ENCODE measurements at regions not wholly inside any gene's neighbourhood (a gene's known extent, or its start where the extent isn't known, plus 50 kb on each side); places are given as distances from the start of the nearest gene placed in this dataset.

GRCh38 chr7:96416599-96416998, 94.7 kb upstream of the SLC25A13 start (continued):
- peak in 1 of 2 donors; percentile 25 for TF ChIP-seq JUND (IDR thresholded peaks at IDR 0.05)
- TF ChIP-seq RAD21 (IDR thresholded peaks at IDR 0.05) = peak; percentile 56 to 68
- peak; percentile 21 for TF ChIP-seq ZBTB33 (IDR thresholded peaks at IDR 0.05)
- TF ChIP-seq TAF1 (conservative IDR thresholded peaks at IDR 0.05) = no peak
- peak; percentile 58 for TF ChIP-seq YY1 (IDR thresholded peaks at IDR 0.05)
- no peak for TF ChIP-seq HNF4G (IDR thresholded peaks at IDR 0.05)
- no peak for TF ChIP-seq EGR1 (IDR thresholded peaks at IDR 0.05; ENCODE audit: low read depth in 2 of 2)
- TF ChIP-seq FOXA1 (IDR thresholded peaks at IDR 0.05) = no peak

GRCh38 chr7:96416116-96416515, 94.2 kb upstream of the SLC25A13 start:
- no peak overlapping the region for H3K9ac ChIP-seq (ENCODE audit: low read depth in 1 of 2, low read length in 2 of 2)
- H3K36me3 ChIP-seq (ENCODE audit: control insufficient read depth in 4 of 4, insufficient read depth in 3 of 4, low read depth in 1 of 4, low read length in 3 of 4) = no peaks in the 10 kb centered on the region
- TF ChIP-seq ZBTB33 (IDR thresholded peaks at IDR 0.05) (no peak), GABPA (IDR thresholded peaks at IDR 0.05 in 1 of 2, conservative IDR thresholded peaks at IDR 0.05 in 1 of 2) (no peak)
- no peaks in the 10 kb centered on the region for H3K9me3 ChIP-seq (ENCODE audit: control insufficient read depth in 4 of 4, low read length in 3 of 4)
- no peak overlapping the region for H3K4me3 ChIP-seq (ENCODE audit: low read depth in 1 of 3, low read length in 3 of 3)
- no peak for DNase-seq (ENCODE audit: low spot score)
- peaks cover 4 to 28% (median 25%) of the 10 kb centered on the region in 4 donors for H3K4me1 ChIP-seq (ENCODE audit: control insufficient read depth in 4 of 4, insufficient read depth in 4 of 4, low read length in 3 of 4)
- H3K27ac ChIP-seq (ENCODE audit: low read depth in 1 of 2, low read length in 2 of 2) = peak overlapping the region; percentile 56 to 57
- no peaks in the 10 kb centered on the region for H3K27me3 ChIP-seq (ENCODE audit: control insufficient read depth in 4 of 4, insufficient read depth in 4 of 4, low read length in 3 of 4)
- 46% methylated on average over 3 of the region's 3 CpGs for WGBS

- Histone ChIP-seq H3K27me3 (ENCODE audit: control insufficient read depth in 4 of 4, insufficient read depth in 4 of 4, low read length in 3 of 4) (no peaks in the 10 kb centered on the region), H3K9ac (ENCODE audit: low read depth in 1 of 2, low read length in 2 of 2) (no peak overlapping the region), H3K36me3 (ENCODE audit: control insufficient read depth in 4 of 4, insufficient read depth in 3 of 4, low read depth in 1 of 4, low read length in 3 of 4) (no peaks in the 10 kb centered on the region), H3K27ac (ENCODE audit: low read depth in 1 of 2, low read length in 2 of 2) (peak overlapping the region; percentile 57 to 70), H3K4me1 (ENCODE audit: control insufficient read depth in 4 of 4, insufficient read depth in 4 of 4, low read length in 3 of 4) (peaks cover 4 to 28% (median 25%) of the 10 kb centered on the region in 4 donors), H3K9me3 (ENCODE audit: control insufficient read depth in 4 of 4, low read length in 3 of 4) (no peaks in the 10 kb centered on the region), H3K4me3 (ENCODE audit: low read depth in 1 of 3, low read length in 3 of 3) (no peak overlapping the region)
- peak; percentile 40 for DNase-seq (ENCODE audit: low spot score)
- 40% methylated on average over 3 of the region's 3 CpGs for WGBS
- TF ChIP-seq SP1 (IDR thresholded peaks at IDR 0.05) (peak; percentile 98), JUND (IDR thresholded peaks at IDR 0.05) (peak; percentile 36 to 61), EGR1 (IDR thresholded peaks at IDR 0.05; ENCODE audit: low read depth in 2 of 2) (peak in 1 of 2 donors; percentile 43), HNF4G (IDR thresholded peaks at IDR 0.05) (peak; percentile 87), YY1 (IDR thresholded peaks at IDR 0.05) (peak; percentile 46), CTCF (IDR thresholded peaks at IDR 0.05; ENCODE audit: low read depth, low read length, missing input control) (no peak), HNF4A (conservative IDR thresholded peaks at IDR 0.05) (peak; percentile 94 to 98), REST (IDR thresholded peaks at IDR 0.05) (peak; percentile 62), ZBTB33 (IDR thresholded peaks at IDR 0.05) (peak; percentile 46), FOXA1 (IDR thresholded peaks at IDR 0.05) (peak; percentile 40), FOXA2 (IDR thresholded peaks at IDR 0.05) (peak; percentile 38), NR2F2 (IDR thresholded peaks at IDR 0.05) (peak; percentile 66), RXRA (IDR thresholded peaks at IDR 0.05) (peak; percentile 94 to 98), ATF3 (IDR thresholded peaks at IDR 0.05) (peak; percentile 8), RAD21 (IDR thresholded peaks at IDR 0.05) (peak; percentile 3 to 74)
Measured at GRCh38 chr7:96415293-96415940, 93.5 kb upstream of the SLC25A13 start.

All from liver (tissue), 8 donors.